Epithelial cell of esophagus (primary cell): ENCODE measurements at regions not wholly inside any gene's neighbourhood (a gene's known extent, or its start where the extent isn't known, plus 50 kb on each side); places are given as distances from the start of the nearest gene placed in this dataset.

Source experiments
- DNase-seq: peaks from one replicate; pipeline ENCODE4 v3.0.0; 2010; ENCODE audit warnings: low read depth
- H3K4me3 ChIP-seq: 2 replicates; pipeline ENCODE4 v1.5.1; 2011; ENCODE audit warnings: mild to moderate bottlenecking, low read length, control low read depth
- TF ChIP-seq, protein P1 (sequence below): IDR thresholded peaks from 2 replicates; pipeline ENCODE4 v1.5.1; 2011; ENCODE audit warnings: low read depth, mild to moderate bottlenecking, low read length, control low read depth, inconsistent platforms; ENCODE audit not compliant: insufficient read depth; ENCODE audit errors: missing control alignments

GRCh38 chr4:13905543-13905942 lies 278.0 kb upstream of the BOD1L1 start:
- no peak overlapping the region for H3K4me3 ChIP-seq
- DNase-seq, result peak; percentile 62
- TF ChIP-seq, protein P1, sequence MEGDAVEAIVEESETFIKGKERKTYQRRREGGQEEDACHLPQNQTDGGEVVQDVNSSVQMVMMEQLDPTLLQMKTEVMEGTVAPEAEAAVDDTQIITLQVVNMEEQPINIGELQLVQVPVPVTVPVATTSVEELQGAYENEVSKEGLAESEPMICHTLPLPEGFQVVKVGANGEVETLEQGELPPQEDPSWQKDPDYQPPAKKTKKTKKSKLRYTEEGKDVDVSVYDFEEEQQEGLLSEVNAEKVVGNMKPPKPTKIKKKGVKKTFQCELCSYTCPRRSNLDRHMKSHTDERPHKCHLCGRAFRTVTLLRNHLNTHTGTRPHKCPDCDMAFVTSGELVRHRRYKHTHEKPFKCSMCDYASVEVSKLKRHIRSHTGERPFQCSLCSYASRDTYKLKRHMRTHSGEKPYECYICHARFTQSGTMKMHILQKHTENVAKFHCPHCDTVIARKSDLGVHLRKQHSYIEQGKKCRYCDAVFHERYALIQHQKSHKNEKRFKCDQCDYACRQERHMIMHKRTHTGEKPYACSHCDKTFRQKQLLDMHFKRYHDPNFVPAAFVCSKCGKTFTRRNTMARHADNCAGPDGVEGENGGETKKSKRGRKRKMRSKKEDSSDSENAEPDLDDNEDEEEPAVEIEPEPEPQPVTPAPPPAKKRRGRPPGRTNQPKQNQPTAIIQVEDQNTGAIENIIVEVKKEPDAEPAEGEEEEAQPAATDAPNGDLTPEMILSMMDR, result no peak

- TF ChIP-seq, protein P1, result no peak
- DNase-seq, result no peak
These were observed 279.2 kb upstream of the BOD1L1 start for GRCh38 chr4:13906727-13907126.

DNA sequence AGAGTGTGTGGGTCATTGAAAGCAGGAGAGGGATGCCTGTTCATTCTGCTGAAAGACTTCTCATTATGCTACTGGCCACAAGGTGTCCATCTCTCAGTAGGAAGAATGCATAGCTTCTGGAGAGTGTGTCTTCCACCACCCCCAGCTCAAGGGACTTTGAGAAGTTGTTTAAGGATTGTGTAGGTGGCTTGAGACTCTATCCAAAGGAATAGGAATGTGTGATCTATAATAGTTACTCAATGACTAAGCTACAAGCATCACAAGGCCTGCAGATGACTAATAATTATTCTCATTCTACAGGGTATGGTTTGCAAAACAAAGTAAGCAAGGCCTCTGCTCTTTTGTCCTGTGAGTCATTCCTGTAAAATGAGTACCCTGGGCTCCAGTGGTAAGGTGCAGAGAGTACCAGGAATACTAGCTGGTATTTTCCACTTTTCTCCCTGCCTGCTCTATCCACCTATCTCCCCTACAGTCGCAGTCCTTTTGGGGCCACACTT lies 279.8 kb upstream of the BOD1L1 start:
- peak; percentile 93 for DNase-seq
- TF ChIP-seq, protein P1, result no peak
- no peak overlapping the region for H3K4me3 ChIP-seq

More at GRCh38 chr4:13906727-13907126, 279.2 kb upstream of the BOD1L1 start:
- H3K4me3 ChIP-seq, result no peak overlapping the region

DNA sequence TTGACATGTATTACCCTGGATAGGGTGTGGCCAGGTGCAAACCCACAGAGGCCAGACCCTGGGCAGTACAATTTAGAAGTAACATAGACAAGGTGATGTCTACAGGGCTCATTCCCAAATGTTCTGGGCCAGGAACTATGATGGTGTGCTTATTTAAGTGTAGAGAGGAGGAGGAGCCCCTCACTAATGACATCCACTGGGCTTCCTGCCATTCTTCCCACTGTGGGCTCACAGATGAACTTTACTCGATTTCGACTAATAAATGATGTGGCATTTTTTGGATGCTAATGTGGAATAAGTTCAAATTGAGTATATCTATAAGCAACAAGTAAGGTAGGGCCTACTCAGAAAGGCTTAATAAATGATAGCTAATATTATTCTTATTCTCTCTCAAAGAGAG lies 280.9 kb upstream of the BOD1L1 start:
- TF ChIP-seq, protein P1, result no peak
- H3K4me3 ChIP-seq, result no peak overlapping the region
- DNase-seq, result no peak

GRCh38 chr4:13910556-13910955 lies 283.0 kb upstream of the BOD1L1 start:
- TF ChIP-seq, protein P1, result no peak
- DNase-seq, result no peak
- H3K4me3 ChIP-seq, result no peak overlapping the region

- TF ChIP-seq, protein P1, result no peak
- no peak overlapping the region for H3K4me3 ChIP-seq
- DNase-seq, result no peak
These were observed 283.7 kb upstream of the BOD1L1 start for GRCh38 chr4:13911256-13911655.

DNA sequence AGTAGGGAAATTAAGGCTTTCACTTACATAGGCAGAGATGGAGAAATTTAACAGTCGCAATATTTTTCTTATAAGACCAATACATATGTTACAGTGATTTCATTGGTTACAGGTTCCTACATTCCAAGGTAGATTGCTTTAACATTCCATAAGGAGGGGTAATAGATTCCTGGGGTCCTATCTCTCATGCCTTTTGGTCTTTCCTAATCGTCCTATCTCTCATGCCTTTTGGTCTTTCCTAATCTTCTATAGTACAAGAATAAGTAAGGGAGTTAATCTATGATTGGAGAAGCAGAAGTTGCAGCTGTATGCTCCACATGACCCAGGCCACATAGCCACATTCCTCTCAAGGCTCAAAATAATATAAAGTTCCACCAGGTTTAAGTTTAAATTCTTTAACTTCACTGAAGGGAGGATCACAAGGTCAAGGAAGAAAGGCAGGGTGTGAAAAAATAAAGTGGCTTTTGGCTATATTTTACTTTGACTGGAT lies 285.0 kb upstream of the BOD1L1 start:
- H3K4me3 ChIP-seq, result no peak overlapping the region
- TF ChIP-seq, protein P1, result no peak
- DNase-seq, result no peak
